ENCODE measurements at regions not wholly inside any gene's neighbourhood (a gene's known extent, or its start where the extent isn't known, plus 50 kb on each side); places are given as distances from the start of the nearest gene placed in this dataset.

DNA sequence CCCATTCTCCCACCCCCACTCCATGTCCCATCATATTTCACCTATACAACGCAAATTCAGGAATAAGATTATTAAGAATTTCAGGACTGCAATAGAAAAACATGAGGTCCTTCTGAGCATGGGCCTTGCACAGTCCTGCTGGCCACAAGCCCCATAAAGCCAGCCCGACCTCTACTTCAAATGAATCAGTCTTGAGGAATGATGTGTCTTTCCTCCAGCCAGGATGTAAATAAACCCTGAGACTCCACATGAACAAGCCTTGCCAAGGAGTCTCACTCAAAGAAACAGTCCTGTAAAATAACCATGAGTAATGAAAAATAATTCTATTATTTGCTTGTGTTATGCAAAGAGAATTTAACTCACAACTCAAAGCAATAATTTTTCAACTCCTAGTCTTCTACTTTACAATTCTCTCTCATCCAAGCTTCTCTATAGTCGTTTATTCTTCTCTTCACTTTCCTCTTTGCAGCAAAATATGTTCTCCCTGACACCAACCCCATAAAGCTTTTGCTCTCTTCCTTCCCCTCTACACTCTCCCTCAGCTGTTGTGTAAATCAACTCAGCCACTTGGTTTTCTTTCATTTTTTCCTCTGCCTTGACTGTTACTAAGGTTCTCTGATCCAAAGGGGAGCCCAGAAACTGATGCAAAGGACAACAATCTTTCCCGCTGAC lies 140.1 kb upstream of the MOCS2 start:
- TF ChIP-seq, protein P1, sequence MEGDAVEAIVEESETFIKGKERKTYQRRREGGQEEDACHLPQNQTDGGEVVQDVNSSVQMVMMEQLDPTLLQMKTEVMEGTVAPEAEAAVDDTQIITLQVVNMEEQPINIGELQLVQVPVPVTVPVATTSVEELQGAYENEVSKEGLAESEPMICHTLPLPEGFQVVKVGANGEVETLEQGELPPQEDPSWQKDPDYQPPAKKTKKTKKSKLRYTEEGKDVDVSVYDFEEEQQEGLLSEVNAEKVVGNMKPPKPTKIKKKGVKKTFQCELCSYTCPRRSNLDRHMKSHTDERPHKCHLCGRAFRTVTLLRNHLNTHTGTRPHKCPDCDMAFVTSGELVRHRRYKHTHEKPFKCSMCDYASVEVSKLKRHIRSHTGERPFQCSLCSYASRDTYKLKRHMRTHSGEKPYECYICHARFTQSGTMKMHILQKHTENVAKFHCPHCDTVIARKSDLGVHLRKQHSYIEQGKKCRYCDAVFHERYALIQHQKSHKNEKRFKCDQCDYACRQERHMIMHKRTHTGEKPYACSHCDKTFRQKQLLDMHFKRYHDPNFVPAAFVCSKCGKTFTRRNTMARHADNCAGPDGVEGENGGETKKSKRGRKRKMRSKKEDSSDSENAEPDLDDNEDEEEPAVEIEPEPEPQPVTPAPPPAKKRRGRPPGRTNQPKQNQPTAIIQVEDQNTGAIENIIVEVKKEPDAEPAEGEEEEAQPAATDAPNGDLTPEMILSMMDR (IDR thresholded peaks at IDR 0.05): no peak
- TF ChIP-seq POLR2A (IDR thresholded peaks at IDR 0.05): no peak
